GM12874 (cell line): ENCODE measurements at regions not wholly inside any gene's neighbourhood (a gene's known extent, or its start where the extent isn't known, plus 50 kb on each side); places are given as distances from the start of the nearest gene placed in this dataset.

ENCODE experiments used
- TF ChIP-seq, protein P1 (sequence below): IDR thresholded peaks from 2 replicates; pipeline ENCODE4 v1.5.1; 2011; ENCODE audit warnings: low read depth, mild to moderate bottlenecking, control low read depth, low read length, moderate library complexity; ENCODE audit not compliant: insufficient read depth

DNA sequence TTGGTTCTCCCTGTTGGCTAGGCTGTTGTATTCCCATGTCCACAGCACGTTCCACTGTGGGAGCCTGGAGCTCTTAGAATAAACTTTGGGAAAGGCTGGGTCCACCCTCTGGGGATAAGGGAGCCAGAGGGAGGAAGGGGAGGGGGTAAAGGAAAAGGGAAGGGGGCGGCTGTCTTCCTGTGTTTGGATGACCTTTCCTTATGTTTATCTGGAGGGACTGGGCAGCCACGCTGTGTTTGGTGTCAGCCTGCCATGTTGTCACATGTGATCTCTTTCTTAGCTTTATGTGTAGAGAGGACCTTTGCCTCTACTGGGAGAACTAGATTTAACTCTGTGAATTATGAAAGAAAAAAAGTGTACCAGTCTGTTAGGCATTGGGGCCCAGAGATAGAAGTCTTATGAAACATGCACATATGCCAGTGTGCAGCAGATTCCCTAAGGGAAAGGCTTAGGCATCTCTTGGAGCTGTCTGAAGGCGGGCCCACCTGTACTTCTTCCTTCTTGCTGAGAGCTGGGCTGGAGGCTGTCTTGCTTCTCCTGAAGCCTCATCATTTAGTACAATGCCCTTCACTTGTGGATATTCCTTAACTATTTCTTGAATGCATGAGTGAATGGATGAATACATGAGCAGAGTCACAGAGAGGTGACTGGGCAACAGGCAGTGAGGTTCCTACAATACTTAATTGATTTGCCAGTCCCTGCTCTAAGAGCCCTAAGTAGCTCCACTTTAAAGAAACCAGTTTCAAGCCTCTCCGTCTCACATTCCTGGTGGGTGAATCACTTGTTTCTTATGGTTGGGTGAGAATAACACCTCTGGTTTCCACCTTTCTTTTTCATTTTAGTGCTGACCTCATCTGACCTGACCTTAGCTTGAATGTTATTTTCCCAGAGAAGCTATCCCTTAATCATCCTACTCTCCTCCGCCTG lies 62.5 kb upstream of the ARHGAP29 start:
- TF ChIP-seq, protein P1, sequence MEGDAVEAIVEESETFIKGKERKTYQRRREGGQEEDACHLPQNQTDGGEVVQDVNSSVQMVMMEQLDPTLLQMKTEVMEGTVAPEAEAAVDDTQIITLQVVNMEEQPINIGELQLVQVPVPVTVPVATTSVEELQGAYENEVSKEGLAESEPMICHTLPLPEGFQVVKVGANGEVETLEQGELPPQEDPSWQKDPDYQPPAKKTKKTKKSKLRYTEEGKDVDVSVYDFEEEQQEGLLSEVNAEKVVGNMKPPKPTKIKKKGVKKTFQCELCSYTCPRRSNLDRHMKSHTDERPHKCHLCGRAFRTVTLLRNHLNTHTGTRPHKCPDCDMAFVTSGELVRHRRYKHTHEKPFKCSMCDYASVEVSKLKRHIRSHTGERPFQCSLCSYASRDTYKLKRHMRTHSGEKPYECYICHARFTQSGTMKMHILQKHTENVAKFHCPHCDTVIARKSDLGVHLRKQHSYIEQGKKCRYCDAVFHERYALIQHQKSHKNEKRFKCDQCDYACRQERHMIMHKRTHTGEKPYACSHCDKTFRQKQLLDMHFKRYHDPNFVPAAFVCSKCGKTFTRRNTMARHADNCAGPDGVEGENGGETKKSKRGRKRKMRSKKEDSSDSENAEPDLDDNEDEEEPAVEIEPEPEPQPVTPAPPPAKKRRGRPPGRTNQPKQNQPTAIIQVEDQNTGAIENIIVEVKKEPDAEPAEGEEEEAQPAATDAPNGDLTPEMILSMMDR, result no peak

DNA sequence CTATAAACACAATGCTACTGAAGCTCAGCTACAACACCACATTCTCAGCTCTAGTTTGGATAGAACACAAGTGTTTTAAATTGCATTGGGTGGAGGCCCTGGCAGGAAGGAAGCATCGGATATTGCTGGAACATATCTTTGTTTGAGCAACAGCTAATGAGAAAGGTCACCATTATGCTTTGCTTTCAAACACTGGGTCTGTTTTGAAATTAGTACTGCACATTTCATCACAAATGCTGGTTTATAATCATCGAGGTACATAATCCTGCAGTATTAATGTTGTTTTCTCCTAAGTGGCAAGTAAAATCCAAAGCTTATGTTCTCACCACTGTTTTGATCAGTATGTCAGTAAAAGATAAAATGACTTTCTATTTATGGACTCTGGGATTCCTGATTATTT lies 61.5 kb upstream of the ARHGAP29 start:
- TF ChIP-seq, protein P1, result no peak

DNA sequence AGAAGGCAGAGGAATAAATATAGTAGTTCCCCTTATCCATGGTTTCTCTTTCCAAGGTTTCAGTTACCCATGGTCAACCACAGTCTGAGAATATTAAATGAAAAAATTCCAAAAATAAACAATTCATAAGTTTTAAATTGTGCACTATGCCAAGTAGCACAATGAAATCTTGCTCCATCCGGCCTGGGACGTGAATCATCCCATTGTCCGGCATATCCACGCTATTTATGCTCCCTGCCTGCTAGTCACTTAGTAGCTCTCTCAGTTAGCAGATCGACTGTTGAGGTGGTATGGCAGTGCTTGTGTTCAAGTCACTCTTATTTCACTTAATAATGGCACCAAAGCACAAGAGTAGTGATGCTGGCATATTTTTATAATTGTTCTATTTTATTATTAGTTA lies 58.6 kb upstream of the ARHGAP29 start:
- TF ChIP-seq, protein P1, result no peak
